Stimulated activated CD8-positive, alpha-beta memory T cell treated with anti-CD3 and anti-CD28 coated beads, Interleukin-7, amount 100 ng/mL, for 4 hours (primary cell): ENCODE measurements at regions not wholly inside any gene's neighbourhood (a gene's known extent, or its start where the extent isn't known, plus 50 kb on each side); places are given as distances from the start of the nearest gene placed in this dataset.

ENCODE experiments used
- DNase-seq, 2 donors: peaks; one replicate each; pipeline ENCODE4 v3.0.0-alpha.2; 2020; ENCODE audit warnings: low read depth in 2 of 2

DNA sequence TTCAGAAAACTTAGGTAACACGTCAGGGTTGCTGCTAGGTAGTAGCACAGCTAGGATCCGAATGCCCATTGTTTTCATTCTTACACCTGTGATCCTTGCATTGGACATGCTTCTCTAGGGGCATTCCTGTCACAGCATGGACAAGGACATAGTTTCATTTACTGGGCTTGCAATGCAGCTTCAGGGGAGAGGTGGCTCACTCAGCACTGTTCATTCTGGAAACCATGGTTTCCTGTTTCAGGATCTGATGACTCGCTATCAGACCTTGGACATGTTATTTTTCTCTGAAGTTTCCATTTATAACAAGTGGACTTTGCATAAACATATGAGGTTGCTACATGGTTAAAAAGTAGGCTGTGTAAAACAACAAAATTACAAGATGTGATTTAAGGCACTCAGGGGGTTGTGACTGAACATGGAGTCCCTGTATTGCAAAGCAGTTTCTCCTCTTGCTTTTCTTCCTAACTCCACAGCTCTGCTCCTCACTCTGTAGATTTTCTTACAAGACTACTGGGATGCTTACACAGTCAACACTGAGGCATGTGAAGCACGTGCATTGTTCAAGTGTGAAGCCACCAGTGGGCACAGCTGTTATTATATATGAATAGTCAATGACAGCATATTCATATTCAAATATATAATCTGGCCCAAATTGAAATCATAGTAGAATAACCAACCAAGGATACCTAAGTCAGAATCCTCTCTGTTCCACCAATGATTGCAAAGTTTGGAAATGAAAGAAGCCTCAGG, 66.1 kb upstream of the STK32A start:
- no peak for DNase-seq

DNA sequence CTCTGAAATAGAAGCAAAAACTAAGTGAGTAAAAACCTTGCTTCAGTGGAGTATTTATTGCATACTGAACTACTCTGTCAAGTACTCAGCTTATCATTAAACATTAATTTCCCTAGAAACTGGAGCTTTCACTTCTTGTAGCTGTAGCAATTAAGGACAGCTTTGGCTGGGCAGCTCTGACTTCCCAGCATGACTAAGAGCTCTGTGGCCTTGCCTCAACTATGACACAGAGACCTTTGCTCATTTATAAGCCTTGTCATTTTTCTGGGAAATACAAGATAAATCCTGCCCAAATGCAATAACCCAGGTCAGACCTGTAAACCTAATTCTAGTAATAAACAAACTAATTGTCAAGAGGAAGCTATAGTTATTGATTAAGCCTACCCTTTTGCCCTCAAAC, 65.4 kb upstream of the STK32A start:
- DNase-seq, result no peak

DNA sequence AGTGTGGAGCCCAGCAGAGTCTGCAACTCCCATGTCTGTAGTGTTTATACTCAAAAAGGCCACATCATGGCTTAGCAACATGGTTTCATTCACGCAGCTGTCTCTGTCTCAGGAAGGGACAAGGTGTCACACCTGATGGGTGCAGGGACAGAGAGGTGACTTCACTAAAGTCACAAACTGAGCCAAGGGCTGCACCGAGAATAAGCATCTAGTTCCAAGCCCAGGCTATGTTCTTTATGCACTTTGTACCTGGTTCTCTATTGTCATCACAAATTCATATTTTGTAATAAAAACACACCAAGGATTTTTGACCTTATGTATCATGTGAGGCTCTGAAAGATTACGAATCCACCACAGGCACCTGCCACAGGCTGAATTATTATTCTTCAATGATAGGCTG, 64.9 kb upstream of the STK32A start:
- no peak for DNase-seq

DNA sequence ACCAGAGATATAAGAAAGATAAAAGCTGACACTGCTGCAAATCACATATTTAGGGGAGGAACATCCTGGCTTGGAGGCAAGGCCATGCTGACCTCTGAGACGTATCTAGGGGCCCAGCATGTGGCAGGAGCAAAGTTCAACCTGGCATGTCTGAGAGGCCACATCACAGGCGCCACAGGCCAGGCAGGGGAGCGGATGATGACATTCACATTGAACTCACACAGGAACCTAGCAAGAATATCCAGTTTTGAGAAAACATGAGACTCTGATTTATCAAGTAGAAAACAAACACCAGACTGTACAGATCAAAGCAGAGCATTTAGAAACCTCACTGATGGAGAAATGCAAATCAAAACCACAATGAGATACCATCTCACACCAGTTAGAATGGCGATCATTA, 64.2 kb upstream of the STK32A start:
- DNase-seq, result no peak

DNA sequence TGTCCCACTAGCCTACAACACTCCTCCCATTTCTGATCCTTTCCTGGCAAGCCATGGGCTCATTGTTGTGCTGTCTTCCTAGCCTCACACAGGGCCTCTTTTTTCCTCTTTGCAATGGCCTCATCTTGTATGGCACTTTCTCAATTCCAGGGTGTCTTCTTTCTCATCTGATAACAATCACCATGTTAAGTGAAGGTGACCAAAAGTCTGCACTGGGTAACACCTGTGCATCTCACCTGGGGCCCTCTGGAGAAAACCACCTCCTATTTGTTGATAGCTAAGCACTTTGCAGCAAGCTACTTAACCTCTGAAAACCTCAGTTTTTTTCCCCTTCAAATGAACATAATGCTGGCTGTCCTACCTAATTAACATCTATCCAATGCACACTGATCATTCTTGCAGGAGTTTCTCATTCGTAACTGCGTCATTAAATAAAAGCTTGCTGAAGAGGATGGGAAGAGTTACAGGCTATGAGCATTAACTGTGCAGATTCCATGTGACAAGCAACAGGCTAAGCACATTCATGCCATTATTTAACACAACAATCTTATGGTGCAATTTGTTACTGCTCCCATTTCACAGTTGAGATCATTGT, 60.1 kb upstream of the STK32A start:
- no peak for DNase-seq

DNA sequence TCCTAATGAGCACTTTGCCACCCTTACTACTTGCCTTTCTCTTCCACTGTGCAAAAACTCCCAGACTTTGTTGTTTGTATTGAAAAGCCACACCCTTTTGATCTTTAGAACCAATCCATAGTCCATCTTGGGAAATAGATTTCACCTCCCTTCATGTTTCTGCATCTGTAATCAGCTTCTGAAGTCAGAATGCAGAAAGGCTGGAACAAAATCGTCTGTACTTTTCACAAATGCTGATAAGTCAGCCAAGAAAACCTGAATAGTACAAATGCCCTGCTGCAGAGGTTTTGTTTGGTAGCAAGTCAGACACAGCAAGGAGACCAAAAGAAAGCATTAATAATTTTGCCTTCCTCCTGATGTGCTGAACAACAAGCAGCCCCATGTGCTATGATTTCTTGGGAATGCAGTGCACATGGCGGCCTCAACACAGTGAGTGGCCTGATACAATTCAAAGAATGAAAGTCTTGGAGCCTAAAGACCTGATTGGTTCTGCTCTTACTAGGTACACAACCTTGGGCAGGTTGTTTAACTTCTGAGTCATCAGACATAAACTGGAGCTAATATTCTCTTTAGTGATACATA, 59.2 kb upstream of the STK32A start:
- DNase-seq, result no peak

DNA sequence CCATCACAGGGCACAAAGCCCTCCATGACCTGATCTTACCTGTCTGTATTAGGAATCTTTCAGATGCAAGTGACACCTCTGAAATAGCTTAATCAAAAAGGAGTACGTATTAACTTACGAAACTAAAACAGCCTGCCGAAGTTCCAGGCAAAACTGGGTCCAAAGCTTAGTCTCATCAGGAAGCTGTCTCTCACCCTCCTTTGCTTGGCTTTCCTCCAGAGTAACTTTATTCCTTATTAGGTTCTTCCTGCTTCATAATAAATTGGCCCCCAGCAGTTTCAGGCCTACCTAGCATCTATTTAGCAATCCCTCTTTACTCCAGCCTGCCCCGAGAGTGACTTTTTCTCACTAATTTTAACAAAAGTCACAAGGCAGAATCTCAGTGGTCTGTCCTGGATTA, 58.4 kb upstream of the STK32A start:
- no peak for DNase-seq

DNA sequence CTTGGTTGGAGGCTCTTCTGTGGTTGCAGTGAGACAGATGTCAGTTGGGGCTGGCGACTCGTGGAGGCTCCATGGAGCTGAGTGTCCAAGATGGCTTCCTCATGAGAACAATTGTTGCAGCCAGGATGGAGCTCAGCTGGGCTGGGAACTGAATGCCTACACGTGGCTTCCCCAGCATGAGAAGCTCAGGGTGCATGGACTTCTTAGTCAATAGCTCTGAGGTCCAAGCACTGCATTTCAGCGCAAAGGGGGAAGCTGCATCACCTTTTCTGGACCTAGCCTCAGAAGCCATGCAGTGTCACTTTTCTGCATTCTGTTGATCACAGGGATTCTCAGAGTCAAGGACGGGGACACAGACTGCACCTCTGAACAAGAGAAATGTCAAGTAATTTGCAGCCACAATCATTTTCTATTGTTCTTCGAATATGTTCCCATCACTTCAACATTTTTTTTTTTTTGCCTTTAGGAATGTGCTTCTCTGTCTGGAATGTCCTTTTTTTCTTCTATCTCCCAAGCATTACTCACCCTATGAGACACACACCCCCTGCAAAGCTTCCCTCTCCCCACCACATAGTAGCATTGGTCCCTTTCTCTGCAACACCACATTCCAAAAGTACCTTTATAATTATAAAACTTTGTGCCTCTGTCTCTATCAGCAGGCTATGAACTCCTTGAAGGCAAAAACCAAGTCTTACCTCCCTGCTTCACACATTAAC, 57.5 kb upstream of the STK32A start:
- DNase-seq, result no peak

DNA sequence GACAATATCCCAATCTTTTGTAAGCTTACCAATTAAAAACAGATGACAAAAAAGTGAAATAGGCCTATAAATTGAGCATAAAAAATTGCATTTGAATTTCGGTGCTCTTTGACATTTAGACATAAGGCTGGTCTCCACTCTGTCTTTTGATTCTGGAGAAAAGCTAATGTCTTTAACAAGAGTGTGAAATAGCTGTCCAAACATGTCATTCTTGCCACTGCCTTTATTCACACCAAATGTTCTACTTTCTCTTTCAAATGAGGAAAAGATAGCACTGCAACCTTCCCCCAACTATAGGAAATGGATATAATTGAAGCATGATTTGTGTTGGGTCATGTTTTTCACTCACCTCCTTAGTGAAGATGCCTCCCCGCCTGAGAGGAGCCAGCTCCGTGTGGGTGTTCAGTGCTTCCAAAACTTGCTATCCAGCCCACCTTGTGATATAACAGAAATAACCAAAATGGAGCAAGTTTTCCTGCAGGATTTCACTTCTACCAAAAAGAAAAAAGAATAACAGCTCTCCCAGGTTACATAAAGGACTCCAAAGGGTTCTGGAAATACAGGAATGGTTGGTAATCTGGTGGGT, 55.2 kb upstream of the STK32A start:
- no peak for DNase-seq

DNA sequence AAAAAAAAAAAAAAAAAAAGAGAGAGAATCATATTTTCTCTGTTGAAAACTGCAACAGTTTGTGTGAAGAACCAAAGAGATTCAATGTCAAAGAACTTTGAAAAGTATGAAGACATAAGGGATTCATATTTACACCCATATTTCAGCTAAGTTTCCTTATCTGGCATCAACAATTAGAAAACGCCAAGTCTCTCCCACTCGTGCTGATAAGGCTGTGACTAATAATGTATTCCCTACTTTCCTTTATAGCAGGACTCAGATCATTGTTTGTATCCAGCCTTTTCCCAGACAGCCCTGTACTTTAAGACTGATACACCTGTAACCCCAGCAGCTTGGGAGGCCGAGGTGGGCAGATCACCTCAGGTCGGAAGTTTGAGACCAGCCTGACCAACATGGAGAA, 54.1 kb upstream of the STK32A start:
- no peak for DNase-seq
